ENCODE measurements at regions not wholly inside any gene's neighbourhood (a gene's known extent, or its start where the extent isn't known, plus 50 kb on each side); places are given as distances from the start of the nearest gene placed in this dataset.

- TF ChIP-seq SP1 (IDR thresholded peaks at IDR 0.05) (no peak), HDGF (IDR thresholded peaks at IDR 0.05; ENCODE audit: borderline replicate concordance) (no peak), PKNOX1 (IDR thresholded peaks at IDR 0.05) (no peak), L3MBTL2 (conservative IDR thresholded peaks at IDR 0.05) (no peak), FOXM1 (IDR thresholded peaks at IDR 0.05; ENCODE audit: borderline replicate concordance) (no peak), FOXA1 (IDR thresholded peaks at IDR 0.05) (no peak), FOXK2 (IDR thresholded peaks at IDR 0.05) (no peak), ZNF384 (IDR thresholded peaks at IDR 0.05) (no peak), SUZ12 (IDR thresholded peaks at IDR 0.05) (no peak), BHLHE40 (IDR thresholded peaks at IDR 0.05; ENCODE audit: borderline replicate concordance) (no peak), TARDBP (IDR thresholded peaks at IDR 0.05) (no peak), ELF4 (IDR thresholded peaks at IDR 0.05) (no peak), ARNT (IDR thresholded peaks at IDR 0.05) (no peak)
These were observed 308.7 kb upstream of the PLXNA2 start for GRCh38 chr1:208552928-208553327.
